ENCODE measurements at regions not wholly inside any gene's neighbourhood (a gene's known extent, or its start where the extent isn't known, plus 50 kb on each side); places are given as distances from the start of the nearest gene placed in this dataset.

- TF ChIP-seq EZH2 (IDR thresholded peaks at IDR 0.05; ENCODE audit: borderline replicate concordance, low read depth, low read length, severe bottlenecking) (no peak), CTCF (IDR thresholded peaks at IDR 0.05; ENCODE audit: borderline replicate concordance, extremely low read depth, low read length, poor library complexity, severe bottlenecking) (no peak)
Observed at GRCh38 chrX:134737061-134737460, 59.9 kb downstream of the PABIR2 start.
